HCT116 (cell line): ENCODE measurements at regions not wholly inside any gene's neighbourhood (a gene's known extent, or its start where the extent isn't known, plus 50 kb on each side); places are given as distances from the start of the nearest gene placed in this dataset.

Source experiments
- TCF7L2 ChIP-seq: IDR thresholded peaks from 2 replicates; pipeline ENCODE4 v1.7.0; 2011; ENCODE audit warnings: borderline replicate concordance, inconsistent platforms; ENCODE audit not compliant: insufficient read depth, insufficient read length; ENCODE audit errors: extremely low read depth
- ZNF274 ChIP-seq: fragments of 200-500 bp; sonication (Bioruptor generic); IDR thresholded peaks from 2 replicates; pipeline ENCODE4 v1.6.1; 2014; ENCODE audit warnings: mild to moderate bottlenecking, low read depth, low read length, inconsistent platforms

- TF ChIP-seq ZNF274: no peak
- TF ChIP-seq TCF7L2: no peak
Measured at GRCh38 chr5:118439831-118440230, 548.5 kb downstream of the DTWD2 start.
